ENCODE measurements at regions not wholly inside any gene's neighbourhood (a gene's known extent, or its start where the extent isn't known, plus 50 kb on each side); places are given as distances from the start of the nearest gene placed in this dataset.

GRCh38 chr4:183576701-183577404 lies 72.0 kb downstream of the ING2 start:
- TF ChIP-seq POLR2A (IDR thresholded peaks at IDR 0.05) (no peak), POLR2AphosphoS5 (IDR thresholded peaks at IDR 0.05) (no peak)
- TF ChIP-seq, protein P1, sequence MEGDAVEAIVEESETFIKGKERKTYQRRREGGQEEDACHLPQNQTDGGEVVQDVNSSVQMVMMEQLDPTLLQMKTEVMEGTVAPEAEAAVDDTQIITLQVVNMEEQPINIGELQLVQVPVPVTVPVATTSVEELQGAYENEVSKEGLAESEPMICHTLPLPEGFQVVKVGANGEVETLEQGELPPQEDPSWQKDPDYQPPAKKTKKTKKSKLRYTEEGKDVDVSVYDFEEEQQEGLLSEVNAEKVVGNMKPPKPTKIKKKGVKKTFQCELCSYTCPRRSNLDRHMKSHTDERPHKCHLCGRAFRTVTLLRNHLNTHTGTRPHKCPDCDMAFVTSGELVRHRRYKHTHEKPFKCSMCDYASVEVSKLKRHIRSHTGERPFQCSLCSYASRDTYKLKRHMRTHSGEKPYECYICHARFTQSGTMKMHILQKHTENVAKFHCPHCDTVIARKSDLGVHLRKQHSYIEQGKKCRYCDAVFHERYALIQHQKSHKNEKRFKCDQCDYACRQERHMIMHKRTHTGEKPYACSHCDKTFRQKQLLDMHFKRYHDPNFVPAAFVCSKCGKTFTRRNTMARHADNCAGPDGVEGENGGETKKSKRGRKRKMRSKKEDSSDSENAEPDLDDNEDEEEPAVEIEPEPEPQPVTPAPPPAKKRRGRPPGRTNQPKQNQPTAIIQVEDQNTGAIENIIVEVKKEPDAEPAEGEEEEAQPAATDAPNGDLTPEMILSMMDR (IDR thresholded peaks at IDR 0.05), result no peak
